ENCODE measurements at regions not wholly inside any gene's neighbourhood (a gene's known extent, or its start where the extent isn't known, plus 50 kb on each side); places are given as distances from the start of the nearest gene placed in this dataset.

GRCh38 chr19:31126236-31126635 lies 223.0 kb downstream of the TSHZ3 start:
- no peak for TF ChIP-seq CTCF (IDR thresholded peaks at IDR 0.05)
- TF ChIP-seq EP300 (IDR thresholded peaks at IDR 0.05), result no peak
- TF ChIP-seq POLR2A (IDR thresholded peaks at IDR 0.05), result no peak

Measured in gastroesophageal sphincter (tissue), 3 donors.